ENCODE measurements at regions not wholly inside any gene's neighbourhood (a gene's known extent, or its start where the extent isn't known, plus 50 kb on each side); places are given as distances from the start of the nearest gene placed in this dataset.
A peak's percentile ranks its signal among the peaks of the same experiment; 100 is the strongest.

DNA sequence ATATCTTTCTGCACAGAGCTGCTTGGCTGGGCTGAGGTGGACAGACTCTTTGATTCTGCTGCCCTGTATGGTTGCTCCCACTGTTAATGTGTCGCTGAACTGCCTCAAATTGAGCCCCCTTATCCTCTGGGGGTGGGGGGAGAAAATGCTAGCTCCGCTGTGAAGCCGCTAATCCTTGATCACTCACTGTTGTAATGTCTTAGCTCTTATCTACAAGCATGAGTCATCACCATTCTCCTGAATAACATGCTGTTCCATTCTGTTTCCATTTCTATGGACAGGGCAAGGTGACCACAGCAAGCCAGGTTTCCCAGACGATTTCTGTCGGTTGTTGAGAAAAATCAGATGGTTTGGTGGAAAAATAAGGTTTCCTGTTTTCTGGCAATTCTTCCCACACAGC lies 218.4 kb upstream of the GGTLC1 start:
- Histone ChIP-seq H4K20me1 (ENCODE audit: insufficient read depth, low read depth, low read length) (no peaks in the 10 kb centered on the region), H3K4me3 (ENCODE audit: low read length) (no peak overlapping the region), H3K4me2 (ENCODE audit: low read depth, low read length, poor library complexity, severe bottlenecking) (no peak overlapping the region), H3K9me3 (ENCODE audit: low read length) (no peaks in the 10 kb centered on the region), H3K9ac (ENCODE audit: low read length) (no peak overlapping the region), H3K9me2 (replicated peaks; ENCODE audit: insufficient read depth, low read length) (no peaks in the 10 kb centered on the region), H3K79me2 (ENCODE audit: low read length) (no peaks in the 10 kb centered on the region), H3K27me3 (ENCODE audit: low read length) (no peaks in the 10 kb centered on the region; the same call in 1 of the 2 replicates), H2AFZ (ENCODE audit: low read length) (no peak overlapping the region), H3K4me1 (ENCODE audit: low read length) (no peaks in the 10 kb centered on the region), H3K27ac (ENCODE audit: low read length) (no peak overlapping the region), H3K36me3 (ENCODE audit: insufficient read depth, low read length) (no peaks in the 10 kb centered on the region)
- DNase-seq = no peak

DNA sequence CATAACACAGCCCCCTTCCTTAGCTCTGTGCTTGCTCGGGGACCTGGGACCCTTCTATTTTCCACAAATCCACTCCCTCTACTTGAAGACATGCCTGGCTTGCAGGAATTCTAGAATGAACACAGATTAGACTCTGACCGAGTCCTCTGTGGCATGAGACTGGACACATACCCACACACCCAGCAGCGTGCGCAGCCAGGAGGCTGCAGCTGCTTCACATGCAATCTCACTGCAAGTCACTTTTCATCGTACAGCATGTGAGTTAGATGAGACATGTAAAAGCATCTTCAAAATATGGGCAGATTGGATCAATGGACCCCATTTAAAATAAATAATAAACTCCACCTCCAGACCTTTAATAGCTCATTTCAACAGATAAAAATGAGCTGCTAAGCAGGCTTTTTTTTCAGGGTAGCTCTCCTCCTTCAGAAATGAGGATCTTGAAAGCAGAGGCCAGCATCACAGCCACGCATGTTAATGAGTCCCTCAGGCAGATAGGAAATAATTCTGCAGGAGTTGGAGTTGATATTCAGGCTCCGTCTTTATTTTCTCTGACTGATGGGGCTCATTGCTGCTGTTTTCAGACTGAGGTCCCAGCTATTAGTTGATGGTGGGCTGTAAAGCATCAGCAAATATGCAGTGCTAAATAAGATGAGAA lies 215.1 kb upstream of the GGTLC1 start:
- Histone ChIP-seq H3K4me2 (ENCODE audit: low read depth, low read length, poor library complexity, severe bottlenecking) (no peak overlapping the region), H3K9me3 (ENCODE audit: low read length) (no peaks in the 10 kb centered on the region), H3K9me2 (replicated peaks; ENCODE audit: insufficient read depth, low read length) (no peaks in the 10 kb centered on the region), H3K27ac (ENCODE audit: low read length) (no peak overlapping the region), H3K27me3 (ENCODE audit: low read length) (no peaks in the 10 kb centered on the region; the same call in 1 of the 2 replicates), H3K4me1 (ENCODE audit: low read length) (no peaks in the 10 kb centered on the region), H3K4me3 (ENCODE audit: low read length) (no peak overlapping the region), H3K36me3 (ENCODE audit: insufficient read depth, low read length) (no peaks in the 10 kb centered on the region), H3K9ac (ENCODE audit: low read length) (no peak overlapping the region), H3K79me2 (ENCODE audit: low read length) (no peaks in the 10 kb centered on the region), H4K20me1 (ENCODE audit: insufficient read depth, low read depth, low read length) (no peaks in the 10 kb centered on the region), H2AFZ (ENCODE audit: low read length) (no peak overlapping the region)
- DNase-seq = no peak

DNA sequence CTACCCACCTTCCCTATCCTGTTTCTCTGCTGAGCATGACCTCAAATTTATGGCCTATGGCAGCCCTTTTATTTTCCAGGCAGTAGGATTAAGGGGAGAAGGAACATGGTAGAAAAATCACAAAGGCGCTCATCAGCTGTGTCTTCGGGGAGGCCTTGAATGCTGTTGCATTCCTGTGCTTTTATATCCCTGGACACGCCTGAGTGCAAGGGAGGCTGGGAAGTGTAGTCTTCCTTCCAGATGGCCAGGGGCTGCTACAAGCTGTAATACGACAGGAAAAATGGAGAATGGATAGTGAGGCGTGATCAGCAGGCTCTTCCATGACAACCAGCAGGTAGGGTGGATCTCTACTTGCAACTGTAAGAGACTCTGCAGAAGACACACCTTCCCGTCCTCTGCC lies 210.9 kb upstream of the GGTLC1 start:
- Histone ChIP-seq H3K4me2 (ENCODE audit: low read depth, low read length, poor library complexity, severe bottlenecking) (no peak overlapping the region), H3K9me2 (replicated peaks; ENCODE audit: insufficient read depth, low read length) (no peaks in the 10 kb centered on the region), H4K20me1 (ENCODE audit: insufficient read depth, low read depth, low read length) (no peaks in the 10 kb centered on the region), H2AFZ (ENCODE audit: low read length) (no peak overlapping the region), H3K9me3 (ENCODE audit: low read length) (no peaks in the 10 kb centered on the region), H3K36me3 (ENCODE audit: insufficient read depth, low read length) (no peaks in the 10 kb centered on the region), H3K4me3 (ENCODE audit: low read length) (no peak overlapping the region), H3K4me1 (ENCODE audit: low read length) (no peaks in the 10 kb centered on the region), H3K9ac (ENCODE audit: low read length) (no peak overlapping the region), H3K79me2 (ENCODE audit: low read length) (no peaks in the 10 kb centered on the region), H3K27me3 (ENCODE audit: low read length) (no peaks in the 10 kb centered on the region), H3K27ac (ENCODE audit: low read length) (no peak overlapping the region)
- no peak for DNase-seq

DNA sequence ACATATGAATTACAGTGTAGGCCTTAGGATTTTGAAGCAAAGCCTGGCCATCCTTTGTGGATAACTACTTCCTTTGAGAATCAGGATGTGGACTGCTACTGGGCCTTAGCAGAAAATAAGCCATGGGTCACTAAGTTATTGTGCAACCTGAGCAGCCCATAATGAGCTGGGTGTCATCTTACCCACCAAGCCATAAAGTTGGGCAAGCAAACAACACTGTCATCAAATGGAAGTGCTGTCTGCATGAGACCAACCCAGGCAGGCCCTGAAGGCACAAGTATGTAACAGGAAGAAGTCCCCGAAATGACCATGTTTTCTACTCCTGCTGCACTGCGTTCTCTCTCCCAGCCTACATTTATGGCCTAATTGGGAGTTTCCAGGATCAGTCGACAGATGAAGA lies 205.6 kb upstream of the GGTLC1 start:
- Histone ChIP-seq H3K9me2 (replicated peaks; ENCODE audit: insufficient read depth, low read length) (no peaks in the 10 kb centered on the region), H4K20me1 (ENCODE audit: insufficient read depth, low read depth, low read length) (no peaks in the 10 kb centered on the region), H3K27me3 (ENCODE audit: low read length) (no peaks in the 10 kb centered on the region), H3K36me3 (ENCODE audit: insufficient read depth, low read length) (no peaks in the 10 kb centered on the region), H3K27ac (ENCODE audit: low read length) (no peak overlapping the region), H3K4me2 (ENCODE audit: low read depth, low read length, poor library complexity, severe bottlenecking) (no peak overlapping the region), H3K9ac (ENCODE audit: low read length) (no peak overlapping the region), H3K9me3 (ENCODE audit: low read length) (no peaks in the 10 kb centered on the region), H3K4me1 (ENCODE audit: low read length) (peaks cover 9% of the 10 kb centered on the region), H2AFZ (ENCODE audit: low read length) (no peak overlapping the region), H3K79me2 (ENCODE audit: low read length) (no peaks in the 10 kb centered on the region), H3K4me3 (ENCODE audit: low read length) (no peak overlapping the region)
- no peak for DNase-seq

DNA sequence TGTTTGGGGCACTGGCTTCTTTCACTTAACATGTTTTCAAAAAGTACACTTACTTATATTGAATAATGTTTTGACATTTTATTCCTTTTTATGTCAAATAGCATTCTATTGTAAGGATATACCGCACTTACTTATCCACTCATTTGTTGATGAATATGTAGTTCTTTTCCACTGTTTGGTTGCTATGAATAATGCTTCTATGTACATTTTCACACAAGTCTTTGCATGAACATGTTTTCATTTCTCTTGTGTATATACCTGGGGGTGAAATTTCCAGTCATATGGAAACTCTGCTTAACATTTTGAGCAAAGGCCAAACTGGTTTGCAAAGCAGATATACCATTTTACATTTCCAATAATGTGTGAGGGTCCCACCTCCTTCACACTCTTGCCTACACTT lies 202.3 kb upstream of the GGTLC1 start:
- no peak overlapping the region for H3K4me3 ChIP-seq (ENCODE audit: low read length)
- no peaks in the 10 kb centered on the region for H3K9me3 ChIP-seq (ENCODE audit: low read length)
- no peak overlapping the region for H3K27ac ChIP-seq (ENCODE audit: low read length)
- no peaks in the 10 kb centered on the region for H3K36me3 ChIP-seq (ENCODE audit: insufficient read depth, low read length)
- H3K79me2 ChIP-seq (ENCODE audit: low read length) = no peaks in the 10 kb centered on the region
- no peak overlapping the region for H3K4me2 ChIP-seq (ENCODE audit: low read depth, low read length, poor library complexity, severe bottlenecking)
- no peak overlapping the region for H3K9ac ChIP-seq (ENCODE audit: low read length)
- H3K27me3 ChIP-seq (ENCODE audit: low read length) = no peaks in the 10 kb centered on the region
- H3K4me1 ChIP-seq (ENCODE audit: low read length) = peaks cover 30% of the 10 kb centered on the region
- no peak for DNase-seq
- no peaks in the 10 kb centered on the region for H3K9me2 ChIP-seq (replicated peaks; ENCODE audit: insufficient read depth, low read length)
- H2AFZ ChIP-seq (ENCODE audit: low read length) = no peak overlapping the region
- H4K20me1 ChIP-seq (ENCODE audit: insufficient read depth, low read depth, low read length) = no peaks in the 10 kb centered on the region

DNA sequence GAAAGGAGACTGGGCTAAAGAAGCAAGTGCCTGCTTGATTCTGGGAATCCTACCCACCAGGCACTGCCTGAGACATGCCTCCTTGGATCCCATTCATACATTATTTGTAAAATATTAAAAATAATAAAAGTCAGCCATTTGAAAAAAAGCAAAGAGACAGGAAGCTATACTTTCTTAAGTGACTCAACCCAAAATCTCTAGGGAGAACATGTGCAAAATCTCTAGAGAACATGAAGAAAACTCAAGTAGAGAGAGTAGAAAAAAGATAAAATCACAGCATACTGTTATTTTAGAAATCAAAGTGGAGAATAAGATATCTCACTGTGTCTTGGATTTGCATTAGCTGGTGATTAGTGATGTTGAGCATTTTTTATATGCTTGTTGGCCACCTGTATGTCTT lies 197.2 kb upstream of the GGTLC1 start:
- H3K27ac ChIP-seq (ENCODE audit: low read length) = peak overlapping the region; percentile 76
- no peaks in the 10 kb centered on the region for H3K9me3 ChIP-seq (ENCODE audit: low read length)
- H3K27me3 ChIP-seq (ENCODE audit: low read length) = no peaks in the 10 kb centered on the region
- no peaks in the 10 kb centered on the region for H3K36me3 ChIP-seq (ENCODE audit: insufficient read depth, low read length)
- no peaks in the 10 kb centered on the region for H3K9me2 ChIP-seq (replicated peaks; ENCODE audit: insufficient read depth, low read length)
- peak overlapping the region; percentile 33 for H3K4me3 ChIP-seq (ENCODE audit: low read length)
- no peaks in the 10 kb centered on the region for H3K79me2 ChIP-seq (ENCODE audit: low read length)
- H3K9ac ChIP-seq (ENCODE audit: low read length) = no peak overlapping the region
- H3K4me2 ChIP-seq (ENCODE audit: low read depth, low read length, poor library complexity, severe bottlenecking) = peak overlapping the region; percentile 63
- peak; percentile 92 for DNase-seq
- no peak overlapping the region for H2AFZ ChIP-seq (ENCODE audit: low read length)
- no peaks in the 10 kb centered on the region for H4K20me1 ChIP-seq (ENCODE audit: insufficient read depth, low read depth, low read length)
- H3K4me1 ChIP-seq (ENCODE audit: low read length) = peaks cover 51% of the 10 kb centered on the region

DNA sequence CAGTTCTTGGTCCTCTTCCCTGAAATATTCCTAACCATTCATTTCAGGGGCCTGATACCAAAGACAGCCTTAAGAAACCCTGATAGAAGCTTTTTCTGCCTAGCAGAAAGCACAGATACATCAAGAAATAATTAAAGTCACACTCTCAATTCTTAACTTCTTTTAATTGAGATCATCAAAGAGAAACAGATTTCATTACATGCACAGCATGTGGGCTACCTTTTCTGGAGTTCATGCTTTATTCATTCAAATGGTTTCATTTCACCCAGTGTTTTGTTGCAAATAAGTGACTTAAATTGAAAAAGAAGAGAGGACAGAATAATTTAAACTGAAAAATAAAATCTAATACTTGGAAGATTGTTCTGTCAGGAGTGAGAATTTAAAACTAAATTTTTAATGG lies 192.6 kb upstream of the GGTLC1 start:
- no peak overlapping the region for H3K4me2 ChIP-seq (ENCODE audit: low read depth, low read length, poor library complexity, severe bottlenecking)
- no peak overlapping the region for H3K4me3 ChIP-seq (ENCODE audit: low read length)
- H2AFZ ChIP-seq (ENCODE audit: low read length) = no peak overlapping the region
- no peaks in the 10 kb centered on the region for H3K36me3 ChIP-seq (ENCODE audit: insufficient read depth, low read length)
- H4K20me1 ChIP-seq (ENCODE audit: insufficient read depth, low read depth, low read length) = no peaks in the 10 kb centered on the region
- H3K27ac ChIP-seq (ENCODE audit: low read length) = no peak overlapping the region
- no peak overlapping the region for H3K9ac ChIP-seq (ENCODE audit: low read length)
- no peak for DNase-seq
- H3K9me2 ChIP-seq (replicated peaks; ENCODE audit: insufficient read depth, low read length) = no peaks in the 10 kb centered on the region
- no peaks in the 10 kb centered on the region for H3K27me3 ChIP-seq (ENCODE audit: low read length)
- H3K4me1 ChIP-seq (ENCODE audit: low read length) = peaks cover 33% of the 10 kb centered on the region
- H3K79me2 ChIP-seq (ENCODE audit: low read length) = no peaks in the 10 kb centered on the region
- no peaks in the 10 kb centered on the region for H3K9me3 ChIP-seq (ENCODE audit: low read length)

DNA sequence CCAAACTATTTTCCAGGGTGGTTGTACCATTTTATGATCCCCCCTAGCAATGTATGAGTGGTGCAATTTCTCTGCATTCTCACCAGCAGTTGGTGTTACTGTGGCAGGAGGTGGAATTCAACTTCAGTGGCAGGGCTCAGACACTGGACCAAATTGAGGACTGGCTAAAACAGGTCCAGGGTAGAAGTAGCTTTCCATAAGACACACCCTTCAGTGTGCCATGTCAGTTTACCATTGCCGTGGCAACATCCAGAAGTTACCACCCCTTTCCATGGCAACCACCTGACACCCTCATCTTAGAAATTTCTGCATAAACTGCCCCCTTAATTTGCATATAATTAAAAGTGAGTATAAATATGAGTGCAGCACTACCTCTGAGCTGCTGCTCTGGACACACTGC lies 180.7 kb upstream of the GGTLC1 start:
- Histone ChIP-seq H3K36me3 (ENCODE audit: insufficient read depth, low read length) (no peaks in the 10 kb centered on the region), H3K27ac (ENCODE audit: low read length) (no peak overlapping the region), H2AFZ (ENCODE audit: low read length) (no peak overlapping the region), H3K9me2 (replicated peaks; ENCODE audit: insufficient read depth, low read length) (no peaks in the 10 kb centered on the region), H3K27me3 (ENCODE audit: low read length) (no peaks in the 10 kb centered on the region), H3K79me2 (ENCODE audit: low read length) (no peaks in the 10 kb centered on the region), H3K9me3 (ENCODE audit: low read length) (peaks cover 11% of the 10 kb centered on the region), H3K4me3 (ENCODE audit: low read length) (no peak overlapping the region), H3K9ac (ENCODE audit: low read length) (no peak overlapping the region), H3K4me2 (ENCODE audit: low read depth, low read length, poor library complexity, severe bottlenecking) (no peak overlapping the region), H3K4me1 (ENCODE audit: low read length) (no peaks in the 10 kb centered on the region), H4K20me1 (ENCODE audit: insufficient read depth, low read depth, low read length) (no peaks in the 10 kb centered on the region)
- DNase-seq = no peak

DNA sequence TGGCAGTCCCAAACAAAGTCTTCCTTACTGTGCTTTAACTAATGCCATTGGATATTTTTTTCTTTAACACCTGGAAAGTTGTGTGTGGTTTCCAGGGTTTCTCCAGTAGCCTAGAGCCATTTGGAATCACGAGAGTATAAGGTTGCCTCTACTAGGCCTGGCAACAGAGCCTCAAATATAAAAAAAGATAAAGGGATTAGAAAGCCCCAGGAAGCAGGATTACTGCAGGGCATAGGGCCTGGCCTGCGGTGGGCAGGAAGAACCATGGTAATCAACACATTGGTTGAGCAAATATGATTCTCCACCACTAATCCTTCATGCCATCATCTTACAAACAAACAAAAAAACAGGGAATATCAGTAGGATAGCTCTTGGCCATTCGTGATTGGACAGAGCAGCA lies 177.8 kb upstream of the GGTLC1 start:
- Histone ChIP-seq H4K20me1 (ENCODE audit: insufficient read depth, low read depth, low read length) (no peaks in the 10 kb centered on the region), H3K9me3 (ENCODE audit: low read length) (peaks cover under 1% of the 10 kb centered on the region), H3K9ac (ENCODE audit: low read length) (no peak overlapping the region), H3K4me2 (ENCODE audit: low read depth, low read length, poor library complexity, severe bottlenecking) (no peak overlapping the region), H3K36me3 (ENCODE audit: insufficient read depth, low read length) (no peaks in the 10 kb centered on the region), H3K9me2 (replicated peaks; ENCODE audit: insufficient read depth, low read length) (no peaks in the 10 kb centered on the region), H3K4me1 (ENCODE audit: low read length) (no peaks in the 10 kb centered on the region), H2AFZ (ENCODE audit: low read length) (no peak overlapping the region), H3K79me2 (ENCODE audit: low read length) (no peaks in the 10 kb centered on the region), H3K4me3 (ENCODE audit: low read length) (no peak overlapping the region), H3K27me3 (ENCODE audit: low read length) (no peaks in the 10 kb centered on the region), H3K27ac (ENCODE audit: low read length) (no peak overlapping the region)
- no peak for DNase-seq
